HL-60 (cell line): ENCODE measurements at regions not wholly inside any gene's neighbourhood (a gene's known extent, or its start where the extent isn't known, plus 50 kb on each side); places are given as distances from the start of the nearest gene placed in this dataset.

ENCODE experiments used
- CTCF ChIP-seq: IDR thresholded peaks from one replicate; pipeline ENCODE4 v1.5.1; 2011; ENCODE audit warnings: low read length, control low read depth, inconsistent platforms; ENCODE audit not compliant: insufficient read depth
- GABPA ChIP-seq: IDR thresholded peaks from 2 replicates; pipeline ENCODE4 v1.6.1; 2012; ENCODE audit warnings: low read depth
- POLR2AphosphoS5 ChIP-seq: IDR thresholded peaks from 2 replicates; pipeline ENCODE4 v1.6.1; 2012; ENCODE audit warnings: low read depth
- REST ChIP-seq: IDR thresholded peaks from 2 replicates; pipeline ENCODE4 v1.6.1; 2012; ENCODE audit warnings: low read depth; ENCODE audit not compliant: insufficient replicate concordance

- TF ChIP-seq CTCF (no peak), REST (no peak), POLR2AphosphoS5 (no peak), GABPA (no peak)
Observed at GRCh38 chr6:41455818-41456217, 90.4 kb upstream of the FOXP4 start.
